Body of pancreas (tissue), 4 donors: ENCODE measurements at regions not wholly inside any gene's neighbourhood (a gene's known extent, or its start where the extent isn't known, plus 50 kb on each side); places are given as distances from the start of the nearest gene placed in this dataset.

Source experiments
- ATAC-seq: fragments of 150-250 bp; one replicate; pipeline ENCODE4 v1.9.1; 2016
- DNase-seq, 4 donors: peaks; one replicate each; pipeline ENCODE4 v3.0.0-alpha.2; 2019
- H3K27ac ChIP-seq, 4 donors: fragments of 200-600 bp; sonication (generic); 1 replicate in 3 of 4; 2 replicates in 1 of 4; pipeline versions ENCODE4 v1.5.1 to v1.6.1; 2016 to 2019; ENCODE audit warnings: mild to moderate bottlenecking in 1 of 4, mixed read lengths in 1 of 4, moderate library complexity in 1 of 4
- H3K27me3 ChIP-seq, 2 donors: fragments of 200-600 bp; sonication (generic); one replicate each; pipeline ENCODE4 v1.6.0; 2016; ENCODE audit warnings: mild to moderate bottlenecking in 1 of 2
- H3K36me3 ChIP-seq, 2 donors: fragments of 200-600 bp; sonication (generic); replicated peaks in 1 of 2; 2 replicates each; pipeline ENCODE4 v1.5.1; 2016; ENCODE audit warnings: low read depth in 2 of 2; ENCODE audit not compliant: insufficient read depth in 1 of 2
- H3K4me1 ChIP-seq: fragments of 200-600 bp; sonication (generic); one replicate; pipeline ENCODE4 v1.6.0; 2016
- H3K4me3 ChIP-seq, 2 donors: fragments of 200-600 bp; sonication (generic); 1 replicate in 1 of 2; 2 replicates in 1 of 2; pipeline ENCODE4 v1.5.1; 2016 to 2019
- H3K9me3 ChIP-seq, 3 donors: fragments of 200-600 bp; sonication (generic); 1 replicate in 2 of 3; 2 replicates in 1 of 3; pipeline ENCODE4 v1.5.1; 2016
- CTCF ChIP-seq, 7 experiments: fragments of 450-650 bp in 4 of 7; fragments of 200-600 bp in 3 of 7; sonication (generic) in 3 of 7; IDR thresholded peaks; one replicate each; pipeline ENCODE4 v1.5.1; 2016 to 2019; ENCODE audit warnings: antibody characterized with exemption in 7 of 7
- POLR2A ChIP-seq, 3 donors: fragments of 450-650 bp; IDR thresholded peaks; one replicate each; pipeline ENCODE4 v1.6.1; 2016; ENCODE audit warnings: antibody characterized with exemption in 3 of 3, mild to moderate bottlenecking in 2 of 3
- WGBS, 2 donors: methylation state at CpG; one replicate each; pipeline ENCODE4 v1.1.5; 2017; 5-methylcytosine and 5-hydroxymethylcytosine counted together
- intact Hi-C: fragments of 100-400 bp; cut with DNase I; formaldehyde crosslinking; loops from one replicate; pipeline ENCODE4 v1.15.1; 2023

- TF ChIP-seq POLR2A (IDR thresholded peaks at IDR 0.05) (no peak), CTCF (IDR thresholded peaks at IDR 0.05) (no peak)
- H3K4me3 ChIP-seq: no peak overlapping the region
- no peaks in the 10 kb centered on the region for H3K9me3 ChIP-seq
- no peaks in the 10 kb centered on the region for H3K27me3 ChIP-seq
- no peaks in the 10 kb centered on the region for H3K4me1 ChIP-seq
- 48 to 60% methylated on average over 3 of the region's 3 CpGs for WGBS, 2 donors
- ATAC-seq: no peak
- no peaks in the 10 kb centered on the region for H3K36me3 ChIP-seq
- no peak for DNase-seq
- no peak overlapping the region for H3K27ac ChIP-seq
- intact Hi-C loops: no loop called here
These were observed 195.6 kb downstream of the RGS9 start for GRCh38 chr17:65332779-65333178.

GRCh38 chr17:65332375-65332774, 195.2 kb downstream of the RGS9 start:
- ATAC-seq (no peak), DNase-seq (no peak)
- intact Hi-C loops: no loop called here
- WGBS, 2 donors: 68 to 81% methylated on average over 1 of the region's 1 CpG
- Histone ChIP-seq H3K9me3 (no peaks in the 10 kb centered on the region), H3K4me1 (no peaks in the 10 kb centered on the region), H3K4me3 (no peak overlapping the region), H3K27me3 (no peaks in the 10 kb centered on the region), H3K36me3 (no peaks in the 10 kb centered on the region), H3K27ac (no peak overlapping the region)
- TF ChIP-seq CTCF (IDR thresholded peaks at IDR 0.05) (no peak), POLR2A (IDR thresholded peaks at IDR 0.05) (no peak)

DNA sequence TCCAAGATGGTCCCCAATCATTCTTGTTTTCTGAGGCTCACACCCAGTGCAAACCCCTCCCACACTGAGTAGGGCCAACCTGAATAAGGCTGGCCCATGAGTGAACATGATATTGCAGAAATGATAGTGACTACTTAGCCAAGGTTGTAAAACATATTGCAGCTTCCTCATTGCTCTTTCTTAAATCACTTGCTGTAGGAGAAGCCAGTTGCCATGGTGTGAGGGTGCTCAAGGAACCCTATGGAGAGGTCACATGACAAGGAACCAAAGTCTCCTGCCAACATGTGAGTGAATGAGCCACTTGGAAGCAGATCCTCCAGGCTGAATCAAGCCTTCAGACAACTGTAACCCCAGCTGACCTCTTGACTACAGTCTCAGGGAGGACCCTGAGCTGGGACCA, 191.4 kb downstream of the RGS9 start:
- no peak for TF ChIP-seq CTCF (IDR thresholded peaks at IDR 0.05)
- ATAC-seq (no peak), DNase-seq (no peak)
- no peaks in the 10 kb centered on the region for H3K9me3 ChIP-seq
- intact Hi-C loops: no loop called here
- no peak overlapping the region for H3K4me3 ChIP-seq
- H3K36me3 ChIP-seq: no peaks in the 10 kb centered on the region
- H3K4me1 ChIP-seq: no peaks in the 10 kb centered on the region
- H3K27me3 ChIP-seq: no peaks in the 10 kb centered on the region
- no peak overlapping the region for H3K27ac ChIP-seq

- Histone ChIP-seq H3K9me3 (no peaks in the 10 kb centered on the region), H3K36me3 (no peaks in the 10 kb centered on the region), H3K4me1 (no peaks in the 10 kb centered on the region), H3K27me3 (no peaks in the 10 kb centered on the region), H3K4me3 (no peak overlapping the region), H3K27ac (no peak overlapping the region)
- intact Hi-C loops: no loop called here
- peak; percentile 42 for ATAC-seq
- WGBS, 2 donors: 40 to 48% methylated on average over 5 of the region's 5 CpGs
- peak in 3 of 4 donors; percentile 14 to 43 (median 18) for DNase-seq
- TF ChIP-seq POLR2A (IDR thresholded peaks at IDR 0.05) (no peak), CTCF (IDR thresholded peaks at IDR 0.05) (no peak)
These were observed 187.6 kb downstream of the RGS9 start for GRCh38 chr17:65324611-65325342.

- Histone ChIP-seq H3K27me3 (no peaks in the 10 kb centered on the region), H3K4me1 (no peaks in the 10 kb centered on the region), H3K9me3 (no peaks in the 10 kb centered on the region), H3K36me3 (no peaks in the 10 kb centered on the region), H3K4me3 (no peak overlapping the region), H3K27ac (no peak overlapping the region)
- no peak for TF ChIP-seq POLR2A (IDR thresholded peaks at IDR 0.05)
- no peak for TF ChIP-seq CTCF (IDR thresholded peaks at IDR 0.05)
- intact Hi-C loops: no loop called here
- ATAC-seq (no peak), DNase-seq (no peak)
- WGBS, 2 donors: 75 to 84% methylated on average over 2 of the region's 2 CpGs
These were observed 185.9 kb downstream of the RGS9 start for GRCh38 chr17:65323049-65323448.
